ENCODE measurements at regions not wholly inside any gene's neighbourhood (a gene's known extent, or its start where the extent isn't known, plus 50 kb on each side); places are given as distances from the start of the nearest gene placed in this dataset.
"Not testable (repeated sequence)": the region's sequence is repeated elsewhere in the genome, so short reads cannot be mapped to it uniquely, and the experiment has no call there.

DNA sequence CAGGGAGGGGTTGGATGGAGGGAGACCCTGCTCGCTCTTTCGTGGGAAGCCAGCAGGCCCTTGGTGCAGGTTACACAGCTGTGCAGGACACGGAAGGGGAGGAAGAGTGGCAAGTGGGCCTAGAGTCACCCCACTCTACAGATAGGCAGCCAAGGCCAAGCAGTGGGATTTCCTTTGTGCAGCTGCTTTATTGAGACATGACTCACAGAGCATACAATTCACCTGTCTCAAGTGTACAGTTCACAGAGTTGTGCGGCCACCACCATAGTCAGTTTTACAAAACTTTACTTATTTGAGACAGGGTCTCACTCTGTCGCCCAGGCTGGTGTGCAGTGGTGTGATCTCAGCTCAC lies 91.2 kb upstream of the CIBAR2 start:
- DNase-seq (ENCODE audit: low read depth), result no peak

DNA sequence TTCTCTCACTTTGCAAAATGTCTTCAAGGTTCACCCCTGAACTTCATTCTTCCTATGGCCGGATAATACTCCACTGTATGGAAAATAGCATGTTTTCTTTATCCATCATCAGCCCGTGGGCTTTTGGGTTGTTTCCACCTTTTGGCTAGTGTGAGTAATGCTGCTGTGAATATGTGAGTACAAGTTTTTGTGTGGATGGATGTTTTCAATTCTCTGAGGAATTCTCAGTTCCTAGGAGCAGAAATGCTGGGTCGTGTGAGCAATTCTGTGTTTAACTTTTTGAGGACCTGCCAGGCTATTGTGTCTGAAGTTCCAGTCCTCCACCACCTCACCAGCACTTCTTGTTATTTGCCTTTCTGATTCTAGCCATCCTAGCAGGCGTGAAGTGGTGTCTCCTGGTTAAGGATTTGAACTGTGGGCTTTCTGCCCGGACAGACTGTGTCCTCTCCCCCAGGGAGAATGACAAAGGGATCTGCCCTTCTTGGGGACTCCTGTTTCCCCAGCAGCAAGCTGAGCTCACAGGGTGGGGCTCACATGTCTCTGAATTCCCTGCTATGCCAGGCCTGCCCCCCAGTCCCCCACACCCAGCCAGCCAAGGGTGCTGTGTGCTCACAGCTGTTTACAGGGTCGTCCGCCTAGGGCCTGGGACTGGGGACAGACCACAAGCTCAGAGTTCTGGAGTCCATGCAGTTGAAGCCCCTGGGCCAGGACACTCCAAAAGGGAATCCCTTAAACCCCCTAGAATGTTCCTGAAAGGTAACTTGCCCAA lies 92.2 kb upstream of the CIBAR2 start:
- DNase-seq (ENCODE audit: low read depth), result peak; percentile 60

DNA sequence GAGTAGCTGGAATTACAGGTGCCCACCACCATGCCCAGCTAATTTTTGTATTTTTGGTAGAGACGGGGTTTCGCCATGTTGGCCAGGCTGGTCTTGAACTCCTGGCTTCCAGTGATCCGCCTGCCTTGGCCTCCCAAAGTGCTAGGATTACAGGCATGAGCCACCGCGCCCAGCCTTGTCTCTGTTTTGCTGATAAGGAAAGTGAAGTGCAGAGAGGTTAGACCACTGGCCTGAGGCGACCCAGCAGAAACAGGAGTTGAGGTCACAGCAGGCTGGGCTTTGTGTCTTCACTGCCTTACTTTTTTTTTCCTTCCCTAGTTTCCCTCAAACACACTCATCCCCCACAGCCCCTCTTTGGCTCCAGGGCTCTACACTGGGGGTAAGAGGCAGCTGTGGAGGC lies 93.0 kb upstream of the CIBAR2 start:
- not testable (repeated sequence) for DNase-seq (ENCODE audit: low read depth)

DNA sequence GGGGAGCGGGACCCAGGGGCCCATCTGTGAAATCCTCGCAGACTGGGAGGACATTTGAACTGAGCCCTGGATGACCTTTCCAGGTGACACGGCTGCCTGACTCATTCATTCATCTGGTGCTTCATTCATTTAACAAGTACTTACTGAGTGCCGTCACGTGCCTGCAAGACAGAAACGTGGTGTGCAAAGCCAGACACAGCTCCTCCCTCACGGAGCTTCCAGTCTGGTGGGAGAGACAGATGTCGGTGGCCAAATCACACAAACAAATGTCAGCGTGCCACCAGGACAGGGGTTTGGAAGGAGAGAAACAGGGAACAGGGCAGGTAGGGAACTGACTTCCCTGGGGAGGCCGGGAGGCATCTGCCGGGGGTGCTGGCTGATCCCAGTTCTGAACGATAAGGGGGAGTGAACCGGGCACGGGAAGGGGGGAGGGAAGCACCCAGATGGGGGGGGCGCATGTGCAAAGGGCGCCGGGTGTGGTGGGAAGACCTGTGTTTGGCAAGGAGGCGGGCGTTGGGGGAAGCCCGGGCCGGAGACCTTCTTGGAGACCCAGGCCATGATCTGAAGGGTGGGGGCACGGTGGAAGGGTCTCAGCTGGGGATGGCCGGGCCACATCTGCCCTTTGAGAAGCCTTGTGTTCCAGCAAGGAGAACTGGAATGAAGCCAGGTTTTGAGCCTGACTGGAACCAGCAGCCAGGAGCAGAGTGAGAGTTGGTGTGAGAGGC lies 93.6 kb upstream of the CIBAR2 start:
- no peak for DNase-seq (ENCODE audit: low read depth)

DNA sequence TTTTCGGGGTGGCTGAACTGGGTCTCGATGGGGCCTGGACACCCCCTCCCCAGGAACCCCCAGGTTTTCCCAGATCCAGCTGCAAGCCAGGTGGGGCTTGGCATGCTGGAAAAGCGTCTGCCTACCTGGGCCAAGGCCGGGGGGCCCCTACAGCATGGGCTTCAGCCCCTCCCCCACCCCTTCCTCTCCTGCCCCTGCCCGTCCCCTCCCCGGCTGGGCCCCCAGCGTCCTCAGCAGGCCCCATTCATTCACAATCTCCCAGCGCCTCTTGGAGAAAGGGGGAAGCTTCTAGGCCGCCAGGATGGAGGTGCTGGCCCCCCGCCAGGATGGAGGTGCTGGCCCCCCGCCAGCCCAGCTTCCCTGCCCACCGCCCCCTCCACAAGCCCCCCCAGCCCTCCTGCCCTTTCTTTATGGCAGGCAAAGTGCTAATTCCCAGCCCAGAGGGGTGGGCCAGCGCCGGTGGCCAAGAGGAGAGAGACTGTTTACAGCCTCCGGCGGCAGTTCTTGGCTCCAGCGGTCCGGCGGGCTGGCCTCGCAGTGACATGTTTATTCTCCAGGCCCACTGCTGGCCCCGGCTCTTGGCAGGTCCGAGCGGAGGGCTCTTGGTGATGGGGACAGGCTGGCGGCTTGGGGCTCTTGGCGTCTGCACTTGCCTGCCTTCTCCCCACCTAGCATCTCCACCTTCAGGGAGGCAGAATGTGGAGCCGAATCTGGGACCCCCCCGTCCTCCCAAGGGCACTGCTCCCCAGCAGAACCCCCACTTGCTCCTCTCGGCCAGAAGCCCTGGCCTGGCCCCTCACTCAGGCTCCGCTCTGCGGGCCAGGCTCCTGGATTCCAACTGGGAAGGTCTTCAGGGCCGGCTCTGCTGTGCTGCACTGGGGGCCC lies 94.4 kb upstream of the CIBAR2 start:
- DNase-seq (ENCODE audit: low read depth), result no peak

DNA sequence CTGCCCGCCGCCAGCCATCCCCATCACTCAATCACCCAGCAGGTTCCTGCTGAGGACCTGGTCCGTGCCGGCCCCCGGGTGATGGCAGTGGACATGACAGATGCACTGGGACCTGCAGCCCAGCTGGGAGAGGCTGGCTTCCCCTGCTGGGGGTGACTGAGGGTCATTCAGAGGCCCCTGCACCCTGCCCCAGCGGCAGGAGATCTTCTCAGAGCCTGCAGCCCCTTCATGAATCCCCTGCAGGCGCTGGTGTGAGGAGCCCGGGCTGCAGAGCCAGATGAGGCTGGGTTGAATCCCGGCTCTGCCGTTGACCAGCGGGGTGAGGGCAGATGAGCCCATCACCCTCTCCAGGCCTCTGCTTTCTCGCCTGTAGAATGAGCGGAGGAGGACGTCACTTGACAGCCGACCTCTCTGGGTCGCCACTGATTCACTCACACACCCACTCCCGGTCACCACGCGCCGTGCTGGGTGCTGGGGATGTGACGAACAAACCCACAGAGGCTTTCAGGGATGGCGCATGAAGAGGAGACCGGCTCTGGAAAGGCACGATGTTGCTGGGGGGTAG lies 95.2 kb upstream of the CIBAR2 start:
- no peak for DNase-seq (ENCODE audit: low read depth)

DNA sequence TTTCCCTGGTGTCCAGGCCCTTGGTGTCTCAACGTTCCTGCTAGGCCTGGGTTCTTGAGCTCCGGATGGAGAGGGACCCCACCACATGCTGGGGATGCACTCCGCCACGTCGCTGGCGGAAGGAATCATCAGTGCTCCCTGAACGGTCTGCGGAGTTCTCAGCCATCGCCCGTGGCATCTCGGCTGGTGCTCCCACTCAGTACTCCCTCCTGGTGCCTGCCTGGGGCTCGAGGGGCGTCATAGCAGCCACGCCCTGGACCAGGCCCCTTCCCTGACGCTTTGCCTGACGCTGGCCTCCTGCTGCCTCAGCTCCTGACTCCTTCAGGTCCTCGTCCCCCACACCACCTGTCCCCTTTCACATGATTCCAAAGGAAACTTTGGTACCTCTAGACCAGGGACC lies 95.9 kb upstream of the CIBAR2 start:
- DNase-seq (ENCODE audit: low read depth), result no peak

DNA sequence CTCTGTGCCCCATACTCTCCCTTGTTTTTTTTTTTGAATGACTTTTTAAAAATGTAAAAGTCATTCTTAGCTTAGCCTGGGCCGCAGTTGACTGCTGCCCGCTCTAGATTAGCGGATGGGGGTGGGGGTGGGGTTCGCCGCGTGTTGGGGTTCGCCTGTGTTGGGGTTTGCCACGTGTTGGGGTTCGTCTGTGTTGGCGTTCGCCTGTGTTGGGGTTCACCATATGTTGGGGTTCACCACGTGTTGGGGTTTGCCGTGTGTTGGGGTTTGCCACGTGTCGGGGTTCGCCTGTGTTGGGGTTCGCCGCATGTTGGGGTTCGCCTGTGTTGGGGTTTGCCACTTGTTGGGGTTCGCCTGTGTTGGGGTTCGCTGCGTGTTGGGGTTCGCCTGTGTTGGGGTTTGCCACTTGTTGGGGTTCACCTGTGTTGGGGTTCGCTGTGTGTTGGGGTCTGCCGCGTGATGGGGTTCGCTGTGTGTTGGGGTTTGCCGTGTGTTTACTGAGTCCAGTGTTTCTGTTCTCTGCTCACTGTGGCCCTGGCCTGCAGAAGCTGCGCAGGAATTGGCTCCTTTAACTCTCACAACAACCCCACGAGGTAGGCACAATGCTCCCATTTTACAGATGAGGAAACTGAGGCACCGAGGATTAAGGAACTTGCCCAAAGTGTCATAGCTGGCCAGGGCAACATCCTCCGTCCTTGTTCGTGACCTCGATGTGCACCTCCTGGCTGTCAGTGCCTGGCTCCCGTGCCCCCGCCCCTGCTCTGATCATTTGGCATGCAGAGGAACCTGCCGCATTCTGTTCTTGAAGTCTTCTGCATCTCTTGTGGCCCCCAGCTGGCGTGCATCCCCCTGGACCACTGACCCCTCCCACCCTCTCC lies 96.6 kb upstream of the CIBAR2 start:
- DNase-seq (ENCODE audit: low read depth), result no peak

DNA sequence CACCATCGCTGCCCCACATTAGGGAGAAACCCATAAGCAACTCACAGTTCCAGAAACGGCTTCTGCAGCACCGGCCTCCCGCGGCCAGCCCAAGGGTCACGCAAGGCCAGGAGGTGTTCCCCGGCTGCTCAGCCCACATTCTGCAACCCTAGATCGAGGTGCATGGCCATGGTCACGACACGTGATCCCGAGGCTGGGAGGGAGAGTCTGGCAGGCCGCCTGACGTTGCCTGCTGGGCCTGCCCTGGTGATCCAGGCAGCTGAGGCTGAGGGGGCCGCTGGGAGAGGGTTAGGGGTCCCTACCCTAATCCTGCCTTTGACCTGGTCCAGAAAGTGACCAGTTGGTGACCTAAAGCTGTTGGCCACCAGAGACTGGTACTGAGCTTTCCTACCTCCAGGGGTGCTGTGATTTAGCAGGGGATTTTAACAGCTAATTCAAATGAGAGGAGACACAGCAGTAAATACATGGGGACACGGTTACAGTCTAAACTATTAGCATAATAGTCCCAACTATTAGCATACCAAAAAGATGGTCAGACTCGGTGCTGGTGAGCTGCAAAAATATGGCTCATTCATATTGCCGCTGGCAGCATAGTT lies 97.4 kb upstream of the CIBAR2 start:
- DNase-seq (ENCODE audit: low read depth), result no peak

DNA sequence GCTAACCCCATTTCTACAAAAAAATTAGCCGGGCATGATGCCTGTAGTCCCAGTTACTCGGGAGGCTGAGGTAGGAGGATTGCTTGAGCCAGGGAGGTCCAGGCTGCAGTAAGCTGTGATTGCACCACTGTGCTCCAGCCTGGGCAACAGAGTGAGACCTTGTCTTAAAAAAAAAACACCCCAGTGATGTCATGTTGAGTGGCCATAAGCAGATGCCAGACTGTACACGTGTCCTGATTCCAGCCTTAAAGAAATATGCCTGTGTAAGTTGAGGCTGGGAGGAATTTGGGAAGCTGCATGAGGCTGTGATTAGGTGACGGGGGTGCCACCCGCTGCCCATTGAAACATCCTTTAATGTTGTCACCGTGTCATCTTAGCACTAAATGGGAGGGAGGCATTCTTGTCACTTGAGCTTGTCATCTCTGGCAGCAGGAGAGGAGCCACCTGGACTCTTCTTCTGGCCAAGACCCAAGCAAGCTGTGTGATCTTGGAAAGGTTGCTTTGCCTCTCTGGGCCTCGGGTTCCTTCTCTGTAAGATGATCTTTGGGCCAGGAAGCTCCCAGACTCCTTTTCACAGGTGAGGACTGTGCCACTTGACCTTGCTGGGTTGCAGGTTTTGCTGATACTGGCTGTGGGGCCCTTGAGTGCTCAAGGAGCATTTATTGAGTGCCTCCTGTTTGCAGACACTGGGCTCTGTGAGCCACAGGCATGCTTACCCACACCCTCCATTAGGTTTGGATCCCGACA lies 98.3 kb upstream of the CIBAR2 start:
- no peak for DNase-seq (ENCODE audit: low read depth)

DNA sequence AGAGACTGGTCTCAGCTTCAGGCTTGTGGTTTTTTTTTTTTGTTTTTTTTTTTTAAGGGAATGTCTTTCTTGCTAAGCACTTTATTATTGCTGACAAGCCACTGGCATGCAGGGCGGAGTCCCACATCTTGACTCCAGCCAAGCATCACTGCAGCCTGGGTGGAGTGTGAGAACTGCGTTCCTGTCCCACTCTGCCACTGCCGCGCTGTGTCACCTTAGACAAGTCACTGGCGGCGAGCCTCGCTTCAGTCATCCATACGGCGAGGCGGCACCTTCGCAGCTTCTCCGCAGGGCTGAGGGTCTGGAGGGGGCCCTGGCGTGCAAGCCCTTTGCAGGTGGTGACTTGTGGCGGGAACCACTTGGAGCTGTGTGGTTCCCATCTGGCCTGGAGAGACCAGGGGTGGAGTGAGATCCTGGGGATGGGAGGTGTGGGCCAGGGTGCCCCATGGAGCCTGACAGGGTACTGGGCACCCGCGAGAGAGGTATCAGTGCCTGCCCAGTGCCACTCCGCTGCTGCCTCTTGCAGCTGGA lies 99.1 kb upstream of the CIBAR2 start:
- DNase-seq (ENCODE audit: low read depth), result no peak

DNA sequence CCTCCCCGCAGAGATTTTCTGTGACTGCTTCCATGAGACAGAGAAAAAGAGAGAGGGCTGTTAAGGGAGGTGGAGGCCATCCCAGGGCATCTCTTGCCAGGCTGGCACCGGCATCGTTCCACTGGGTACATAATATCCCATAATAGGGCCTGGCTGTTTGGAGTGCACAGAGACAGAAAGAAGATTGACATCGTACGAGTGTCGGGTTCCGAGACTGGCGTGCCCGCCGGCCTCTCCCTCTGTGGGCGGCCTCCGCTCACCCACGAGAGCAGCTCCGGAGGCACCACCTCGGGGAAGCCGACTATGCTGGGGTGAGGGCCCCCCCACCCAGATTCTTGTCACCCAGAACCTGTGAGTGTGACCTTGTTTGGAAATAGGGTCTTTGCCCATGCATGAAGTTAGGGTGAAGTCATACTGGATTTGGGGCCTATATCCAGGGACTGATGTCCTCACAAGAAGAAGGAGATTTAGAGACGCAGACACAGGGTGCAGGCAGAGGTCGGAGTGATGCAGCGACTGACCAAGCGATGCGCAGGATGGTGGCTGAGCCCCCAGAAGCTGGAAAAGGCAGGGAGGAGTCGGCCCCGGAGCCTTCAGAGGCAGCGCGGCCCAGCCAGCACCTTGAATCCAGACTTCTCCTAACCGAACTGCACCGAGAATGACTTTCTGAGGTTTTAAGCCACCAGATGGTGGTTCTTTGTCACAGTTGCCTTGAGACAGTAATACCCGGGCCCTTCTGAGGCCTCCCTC lies 101.8 kb upstream of the CIBAR2 start:
- DNase-seq (ENCODE audit: low read depth), result no peak

DNA sequence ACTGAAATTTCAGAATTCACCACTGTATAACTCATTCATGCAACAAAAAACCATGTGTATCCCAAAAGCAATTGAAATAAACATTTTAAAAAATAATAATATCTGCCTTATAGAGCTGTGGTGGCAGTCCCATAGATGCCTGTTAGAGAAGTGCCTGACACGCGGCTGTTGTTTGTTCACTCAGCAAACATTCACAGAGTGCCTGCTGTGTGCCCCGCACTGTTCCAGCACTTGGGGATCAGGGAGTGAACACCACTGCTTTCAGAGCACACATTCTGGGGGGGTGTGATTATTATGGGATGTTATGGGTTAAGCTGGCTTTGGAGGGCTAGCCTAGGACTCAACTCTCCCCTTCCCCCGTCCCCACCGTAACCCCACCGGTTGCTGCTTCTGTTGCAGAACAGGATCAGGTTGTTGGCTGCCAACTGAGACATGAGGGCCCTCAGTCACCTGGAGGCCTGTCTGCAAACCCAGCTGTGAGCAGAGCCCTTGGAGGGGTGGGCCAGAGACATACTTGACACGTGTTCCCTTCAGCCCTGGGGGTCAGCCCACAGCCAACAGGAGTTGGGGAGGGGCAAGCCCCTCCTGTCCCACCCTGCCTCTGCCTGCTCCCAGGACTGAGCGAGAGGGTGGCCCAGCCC lies 103.3 kb upstream of the CIBAR2 start:
- no peak for DNase-seq (ENCODE audit: low read depth)

DNA sequence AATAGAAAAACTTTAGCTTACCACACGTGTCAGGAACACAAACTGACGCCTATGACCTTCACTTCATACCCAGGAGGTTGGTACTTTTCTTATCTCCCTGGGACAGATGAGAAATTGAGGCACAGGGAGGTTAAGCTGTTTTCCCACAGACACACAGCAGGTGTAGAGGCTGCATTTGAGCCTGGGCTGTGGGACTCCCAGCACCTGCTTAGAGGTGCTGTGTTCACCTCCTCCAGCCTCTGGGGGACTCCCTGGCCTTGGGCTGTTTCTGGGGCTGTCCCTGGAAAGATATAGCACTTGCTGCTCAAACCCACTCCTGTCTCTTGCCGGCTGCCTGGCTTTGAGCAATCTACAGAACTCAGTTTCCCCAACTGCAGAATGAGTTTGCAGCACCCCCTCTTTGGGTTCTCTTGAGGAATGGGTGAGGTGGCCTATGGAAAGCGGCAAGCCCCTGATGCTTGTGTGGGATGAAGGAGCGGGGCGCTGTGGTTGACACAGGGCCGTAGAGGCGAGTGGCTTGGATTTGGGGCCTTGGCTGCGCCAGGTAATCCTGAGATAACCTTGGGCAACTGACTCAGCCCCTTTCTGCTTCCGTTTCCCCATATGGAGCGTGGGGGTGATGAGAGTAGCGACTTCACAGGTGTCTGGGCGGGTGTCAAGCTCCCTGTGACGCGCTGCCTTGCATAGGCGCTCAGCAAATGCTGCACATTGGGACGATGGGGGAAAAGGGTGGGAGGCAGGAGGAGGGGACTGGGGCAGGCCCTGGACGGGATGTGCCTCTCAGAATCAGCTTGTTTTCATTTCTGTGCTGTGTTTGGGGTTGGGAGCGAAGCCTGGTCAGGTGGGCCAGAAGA lies 104.5 kb upstream of the CIBAR2 start:
- DNase-seq (ENCODE audit: low read depth), result no peak

DNA sequence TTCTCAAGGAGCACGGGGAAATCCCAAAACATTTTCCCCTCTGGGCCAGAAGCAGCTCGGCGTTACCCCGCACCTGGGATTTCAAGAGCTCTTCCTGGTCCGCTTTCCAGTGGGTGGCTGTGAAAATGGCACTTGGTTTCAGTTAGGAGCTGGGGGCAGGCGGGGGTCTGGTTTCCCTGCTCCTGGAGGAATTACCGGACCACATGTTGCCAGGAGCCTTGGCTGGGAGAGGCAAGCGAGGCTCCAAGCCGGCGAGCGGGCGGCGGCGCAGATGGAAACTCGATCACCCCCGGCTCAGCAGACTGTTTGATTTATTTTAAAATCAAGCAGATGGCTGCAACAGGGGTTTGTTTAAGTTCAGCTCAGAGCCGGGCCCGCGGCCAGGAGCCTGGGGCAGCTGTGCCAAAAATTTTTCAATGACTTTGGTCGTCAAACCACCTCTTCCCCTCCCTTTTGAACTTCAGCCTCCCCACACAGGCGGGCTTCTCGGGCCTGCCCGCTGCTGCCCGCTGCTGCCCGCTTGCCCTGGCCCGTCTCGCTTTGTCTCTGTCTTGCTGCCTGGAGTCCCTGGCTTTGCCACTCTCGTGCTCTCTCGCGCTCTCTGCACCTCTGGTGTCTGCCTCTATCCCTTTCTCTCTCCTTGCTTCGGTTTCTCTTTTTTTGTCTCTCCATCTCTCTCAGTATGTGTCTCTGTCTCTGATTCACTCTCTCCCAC lies 108.0 kb upstream of the CIBAR2 start:
- no peak for DNase-seq (ENCODE audit: low read depth)

DNA sequence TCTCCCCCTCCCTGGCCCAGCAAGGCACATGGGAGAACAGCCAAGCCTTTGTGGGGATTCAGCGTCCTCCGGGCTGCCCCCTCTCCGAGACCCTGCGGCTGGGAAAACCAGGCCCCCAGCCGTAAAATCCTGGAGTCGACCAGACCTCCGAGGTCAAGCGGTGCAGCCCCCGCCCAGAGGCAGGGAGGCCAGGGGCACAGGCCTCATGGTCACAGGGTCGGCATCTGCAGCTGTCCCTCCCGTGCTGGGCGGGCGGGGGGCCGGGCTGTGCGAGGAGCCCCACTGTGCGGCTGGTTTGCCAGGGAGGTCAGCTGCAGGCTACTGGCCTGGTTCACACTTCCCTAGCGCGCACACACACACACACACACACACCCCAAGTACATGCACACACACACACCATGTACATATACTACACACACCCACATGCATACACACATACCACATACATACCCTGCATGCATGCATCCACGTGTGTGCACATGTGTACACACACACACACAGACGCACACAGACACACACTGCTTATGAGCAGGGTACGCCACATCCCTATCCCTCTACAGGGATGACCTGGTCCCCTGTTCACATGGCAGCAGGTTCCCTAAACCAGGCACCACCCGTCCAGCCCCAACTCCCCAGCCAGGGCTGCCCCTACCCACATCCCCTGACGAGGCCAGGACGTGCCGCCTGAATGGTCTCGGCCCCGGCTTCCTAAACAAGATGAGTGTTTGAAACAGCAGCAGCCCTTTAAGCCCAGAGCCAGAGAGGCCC lies 108.9 kb upstream of the CIBAR2 start:
- no peak for DNase-seq (ENCODE audit: low read depth)

Measured in non-pigmented ciliary epithelial cell (primary cell).